A549 (cell line): ENCODE measurements at regions not wholly inside any gene's neighbourhood (a gene's known extent, or its start where the extent isn't known, plus 50 kb on each side); places are given as distances from the start of the nearest gene placed in this dataset.
"Not testable (repeated sequence)": the region's sequence is repeated elsewhere in the genome, so short reads cannot be mapped to it uniquely, and the experiment has no call there.

Experiments used
- ATAC-seq, 2 experiments: fragments of 200-7000 bp in 1 of 2; fragments of >200 bp in 1 of 2; cut with Nextera tagmentation in 1 of 2; cut with Tn5 transposase in 1 of 2; 3 replicates each; pipeline versions ENCODE4 v1.8.0 to v1.9.1; 2018 to 2020; ENCODE audit warnings: mild to moderate bottlenecking in 1 of 2, moderate library complexity in 1 of 2
- CTCF ChIA-PET: fragments of 300-600 bp; sonication (Branson Sonifier 250); formaldehyde crosslinking; extraction: SDS; loops from one replicate; lab custom pipeline; 2021; ENCODE audit warnings: antibody characterized with exemption, inconsistent platforms; lab: Yijun Ruan, JAX
- POLR2A ChIA-PET: fragments of 350-600 bp; formaldehyde crosslinking; extraction: SDS; loops from one replicate; lab custom pipeline; 2021; ENCODE audit warnings: antibody characterized with exemption, inconsistent platforms; lab: Yijun Ruan, JAX
- DNase-seq, 2 experiments: peaks; one replicate each; pipeline versions ENCODE4 v3.0.0 to v3.0.0-alpha.2; 2011 to 2016; ENCODE audit warnings: low read depth in 1 of 2, low spot score in 1 of 2
- FAIRE-seq: peaks from 2 replicates; lab custom pipeline; 2011; peaks lifted over from hg19 to GRCh38; lab: Jason Lieb, UNC
- H3K27ac ChIP-seq, 2 experiments: fragments of >200 bp; sonication (Bioruptor Twin); formaldehyde crosslinking; 3 replicates each; pipeline ENCODE4 v1.5.1; 2016 to 2017
- H3K4me1 ChIP-seq: fragments of >200 bp; sonication (Bioruptor Twin); formaldehyde crosslinking; 3 replicates; pipeline ENCODE4 v1.6.1; 2016
- H3K4me2 ChIP-seq: fragments of >200 bp; sonication (Bioruptor Twin); formaldehyde crosslinking; 3 replicates; pipeline ENCODE4 v1.6.1; 2016
- H3K4me3 ChIP-seq: fragments of >200 bp; sonication (Bioruptor Twin); formaldehyde crosslinking; 3 replicates; pipeline ENCODE4 v1.5.1; 2016
- H3K9me3 ChIP-seq: fragments of >200 bp; sonication (Bioruptor Twin); formaldehyde crosslinking; 3 replicates; pipeline ENCODE4 v1.6.1; 2016
- ATOH8 ChIP-seq: fragments of 250-450 bp; sonication (Bioruptor Pico); IDR thresholded peaks from 2 replicates; pipeline ENCODE4 v1.5.0; 2020; ENCODE audit warnings: low read depth, mild to moderate bottlenecking, moderate library complexity
- BCL3 ChIP-seq: fragments of >200 bp; sonication (Bioruptor Twin); formaldehyde crosslinking; IDR thresholded peaks from 3 replicates; pipeline ENCODE4 v1.6.1; 2016
- CBX2 ChIP-seq: fragments of 200-600 bp; sonication (generic); IDR thresholded peaks from 2 replicates; pipeline ENCODE4 v1.6.1; 2016; ENCODE audit warnings: low read depth, mild to moderate bottlenecking, borderline replicate concordance
- CEBPB ChIP-seq, 2 experiments: fragments of >200 bp in 1 of 2; sonication (Bioruptor Twin) in 1 of 2; formaldehyde crosslinking in 1 of 2; IDR thresholded peaks; 2 replicates each; pipeline ENCODE4 v1.6.1; 2012 to 2016
- CHD2 ChIP-seq: fragments of 150-350 bp; IDR thresholded peaks from 2 replicates; pipeline ENCODE4 v1.6.1; 2014; ENCODE audit warnings: low read length; ENCODE audit not compliant: partially characterized antibody
- CHD4 ChIP-seq: fragments of 200-600 bp; sonication (generic); IDR thresholded peaks from 2 replicates; pipeline ENCODE4 v1.6.1; 2016; ENCODE audit warnings: antibody characterized with exemption, mild to moderate bottlenecking, borderline replicate concordance
- EHF ChIP-seq: fragments of 250-450 bp; sonication (Bioruptor Pico); IDR thresholded peaks from 2 replicates; pipeline ENCODE4 v1.5.0; 2020; ENCODE audit warnings: mild to moderate bottlenecking
- EHMT2 ChIP-seq: fragments of 200-600 bp; sonication (generic); IDR thresholded peaks from 2 replicates; pipeline ENCODE4 v1.6.1; 2016; ENCODE audit warnings: antibody characterized with exemption, low read depth, mild to moderate bottlenecking, moderate library complexity
- EP300 ChIP-seq, 2 experiments: fragments of >200 bp; sonication (Bioruptor Twin); formaldehyde crosslinking; IDR thresholded peaks; 2 replicates in 1 of 2; 3 replicates in 1 of 2; pipeline ENCODE4 v1.6.1; 2016 to 2017
- FOSB ChIP-seq: fragments of 250-450 bp; sonication (Bioruptor Pico); IDR thresholded peaks from 2 replicates; pipeline ENCODE4 v1.5.0; 2020; ENCODE audit warnings: mild to moderate bottlenecking, moderate library complexity
- FOXS1 ChIP-seq: fragments of 250-450 bp; sonication (Bioruptor Pico); IDR thresholded peaks from 2 replicates; pipeline ENCODE4 v1.5.0; 2020; ENCODE audit warnings: mild to moderate bottlenecking, moderate library complexity
- HDAC2 ChIP-seq: fragments of 200-600 bp; sonication (generic); IDR thresholded peaks from 2 replicates; pipeline ENCODE4 v1.6.1; 2016
- HEYL ChIP-seq: fragments of 250-450 bp; sonication (Bioruptor Pico); IDR thresholded peaks from 2 replicates; pipeline ENCODE4 v1.8.0; 2021; ENCODE audit warnings: mild to moderate bottlenecking, moderate library complexity
- HOXA7 ChIP-seq: fragments of 250-450 bp; sonication (Bioruptor Pico); IDR thresholded peaks from 2 replicates; pipeline ENCODE4 v1.5.0; 2020; ENCODE audit warnings: mild to moderate bottlenecking, moderate library complexity
- HOXB13 ChIP-seq: fragments of 250-450 bp; sonication (Bioruptor Pico); IDR thresholded peaks from 2 replicates; pipeline ENCODE4 v1.5.0; 2020; ENCODE audit warnings: low read depth, mild to moderate bottlenecking, moderate library complexity
- MAFK ChIP-seq: fragments of 450-650 bp; IDR thresholded peaks from 2 replicates; pipeline ENCODE4 v1.6.1; 2014; ENCODE audit not compliant: partially characterized antibody
- MAZ ChIP-seq: fragments of 150-350 bp; IDR thresholded peaks from 2 replicates; pipeline ENCODE4 v1.6.1; 2014; ENCODE audit warnings: antibody characterized with exemption, low read depth, low read length, borderline replicate concordance
- MYC ChIP-seq: IDR thresholded peaks from 2 replicates; pipeline ENCODE4 v1.6.1; 2012; ENCODE audit warnings: mild to moderate bottlenecking, inconsistent platforms, low read length, improper control_type of control experiment, borderline replicate concordance
- POLR2AphosphoS2 ChIP-seq: conservative IDR thresholded peaks from 2 replicates; pipeline ENCODE4 v1.6.1; 2012; ENCODE audit warnings: low read length, improper control_type of control experiment, inconsistent platforms
- RCOR1 ChIP-seq: fragments of 150-350 bp; IDR thresholded peaks from 2 replicates; pipeline ENCODE4 v1.6.1; 2014; ENCODE audit warnings: antibody characterized with exemption, low read length, low read depth
- SMC3 ChIP-seq: fragments of >200 bp; sonication (Bioruptor Twin); formaldehyde crosslinking; IDR thresholded peaks from 3 replicates; pipeline ENCODE4 v1.6.1; 2018; ENCODE audit warnings: inconsistent platforms
- SREBF2 ChIP-seq: fragments of 450-650 bp; IDR thresholded peaks from 2 replicates; pipeline ENCODE4 v1.6.1; 2014; ENCODE audit warnings: mild to moderate bottlenecking, moderate library complexity
- USF2 ChIP-seq: fragments of 450-650 bp; IDR thresholded peaks from 2 replicates; pipeline ENCODE4 v1.6.1; 2014; ENCODE audit warnings: antibody characterized with exemption
- ZC3H11A ChIP-seq: fragments of 450-650 bp; IDR thresholded peaks from 2 replicates; pipeline ENCODE4 v1.6.1; 2014; ENCODE audit warnings: antibody characterized with exemption, mild to moderate bottlenecking
- WGBS: methylation state at CpG from one replicate; pipeline ENCODE4 v1.1.6; 2017; ENCODE audit errors: missing lambda C conversion rate; 5-methylcytosine and 5-hydroxymethylcytosine counted together
- TF ChIP-seq, protein P1 (sequence below): fragments of 250-450 bp; sonication (Bioruptor Pico); IDR thresholded peaks from 2 replicates; pipeline ENCODE4 v1.5.0; 2021; ENCODE audit warnings: mild to moderate bottlenecking, moderate library complexity, borderline replicate concordance

DNA sequence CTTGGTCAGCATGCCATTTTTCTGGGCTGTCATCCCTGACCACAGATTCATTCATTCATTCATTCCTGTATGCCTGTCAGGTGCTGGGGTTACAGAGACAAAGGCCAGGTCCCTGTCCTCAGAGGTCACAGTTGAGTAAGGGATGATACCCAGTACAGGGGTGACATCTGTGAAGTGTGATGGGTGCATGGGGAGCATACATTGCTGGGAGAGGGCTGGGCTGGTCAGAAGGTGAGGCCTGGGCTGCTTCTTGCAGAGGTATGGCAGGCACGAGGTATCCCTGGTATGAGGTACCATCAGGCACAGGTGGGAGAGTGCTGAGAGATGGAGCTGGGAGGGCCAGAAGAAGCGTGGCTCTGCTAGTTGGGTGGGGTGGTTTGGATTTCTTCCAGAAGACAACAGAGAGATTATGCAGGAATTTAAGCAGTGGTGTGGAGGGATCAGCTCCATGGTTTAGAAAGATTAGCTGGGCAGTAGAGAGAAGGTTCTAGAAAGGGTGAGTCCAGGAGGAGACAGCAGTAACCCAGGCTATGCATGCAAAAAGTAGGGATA lies 181.9 kb upstream of the HAAO start:
- no peaks in the 10 kb centered on the region for H3K9me3 ChIP-seq
- ChIA-PET CTCF (interaction anchor here (0.7 to 11.6 kb wide), 69 partner anchors 8 to 568 kb away, joined by 3 to 253 read pairs (median 5); partner anchors contain the start of gene ZFP36L2), POLR2A (interaction anchor here (1.3 to 2.0 kb wide), 2 partner anchors 248 to 253 kb away, joined by 5 to 15 read pairs; partner anchors contain the start of gene ZFP36L2)
- 57% methylated on average over 2 of the region's 2 CpGs for WGBS
- DNase-seq: no peak
- H3K4me3 ChIP-seq: no peak overlapping the region
- peak overlapping the region; percentile 27 to 87; a peak in 2 of 6 replicates for H3K27ac ChIP-seq
- FAIRE-seq: no peak
- ATAC-seq: no peak
- H3K4me1 ChIP-seq: peaks cover 37% of the 10 kb centered on the region
- no peak overlapping the region for H3K4me2 ChIP-seq
- no peak for TF ChIP-seq EHF
- TF ChIP-seq POLR2AphosphoS2: no peak
- no peak for TF ChIP-seq ATOH8 (CRISPR knock-in tag)
- no peak for TF ChIP-seq SREBF2
- no peak for TF ChIP-seq MAZ
- TF ChIP-seq ZC3H11A: no peak
- no peak for TF ChIP-seq EHMT2
- no peak for TF ChIP-seq BCL3
- no peak for TF ChIP-seq CBX2
- TF ChIP-seq USF2: no peak
- no peak for TF ChIP-seq RCOR1
- no peak for TF ChIP-seq SMC3
- TF ChIP-seq HOXA7 (CRISPR knock-in tag): no peak
- no peak for TF ChIP-seq CEBPB (IDR thresholded peaks at IDR 0.05)
- TF ChIP-seq EP300 (IDR thresholded peaks at IDR 0.05): no peak
- no peak for TF ChIP-seq CHD4
- TF ChIP-seq HDAC2: no peak
- no peak for TF ChIP-seq HEYL (CRISPR knock-in tag)

DNA sequence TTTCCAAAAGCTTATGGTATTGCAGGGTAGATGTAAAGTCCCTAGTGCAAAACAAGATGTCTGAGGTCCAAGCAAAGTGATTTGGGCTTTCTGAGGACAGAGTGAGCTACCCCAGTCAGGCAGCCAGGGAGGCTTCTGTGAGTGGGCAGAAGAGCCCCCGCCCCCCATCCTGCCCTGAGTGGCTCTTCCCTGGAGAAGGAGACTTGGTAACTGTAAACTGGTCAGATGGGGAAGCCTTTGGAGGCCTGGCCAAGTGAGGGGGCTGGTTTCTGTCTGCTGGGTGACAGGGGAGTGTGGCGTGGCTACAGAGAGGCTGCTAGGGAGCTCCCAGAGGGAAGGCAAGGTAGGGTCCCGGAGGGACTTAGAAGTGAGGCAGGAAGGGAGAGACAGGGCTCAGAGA lies 181.3 kb upstream of the HAAO start:
- no peak for FAIRE-seq
- Histone ChIP-seq H3K4me3 (no peak overlapping the region), H3K4me1 (peaks cover 32% of the 10 kb centered on the region), H3K4me2 (no peak overlapping the region), H3K9me3 (no peaks in the 10 kb centered on the region), H3K27ac (peak overlapping the region in 1 of 2 experiments; percentile 20; a peak in 1 of 6 replicates)
- no peak for ATAC-seq
- POLR2A ChIA-PET: no interaction called here
- DNase-seq: no peak
- TF ChIP-seq FOSB: no peak
- TF ChIP-seq HEYL (CRISPR knock-in tag): no peak
- no peak for TF ChIP-seq CHD2
- TF ChIP-seq CEBPB (IDR thresholded peaks at IDR 0.05): no peak
- TF ChIP-seq FOXS1 (CRISPR knock-in tag): no peak
- TF ChIP-seq, protein P1, sequence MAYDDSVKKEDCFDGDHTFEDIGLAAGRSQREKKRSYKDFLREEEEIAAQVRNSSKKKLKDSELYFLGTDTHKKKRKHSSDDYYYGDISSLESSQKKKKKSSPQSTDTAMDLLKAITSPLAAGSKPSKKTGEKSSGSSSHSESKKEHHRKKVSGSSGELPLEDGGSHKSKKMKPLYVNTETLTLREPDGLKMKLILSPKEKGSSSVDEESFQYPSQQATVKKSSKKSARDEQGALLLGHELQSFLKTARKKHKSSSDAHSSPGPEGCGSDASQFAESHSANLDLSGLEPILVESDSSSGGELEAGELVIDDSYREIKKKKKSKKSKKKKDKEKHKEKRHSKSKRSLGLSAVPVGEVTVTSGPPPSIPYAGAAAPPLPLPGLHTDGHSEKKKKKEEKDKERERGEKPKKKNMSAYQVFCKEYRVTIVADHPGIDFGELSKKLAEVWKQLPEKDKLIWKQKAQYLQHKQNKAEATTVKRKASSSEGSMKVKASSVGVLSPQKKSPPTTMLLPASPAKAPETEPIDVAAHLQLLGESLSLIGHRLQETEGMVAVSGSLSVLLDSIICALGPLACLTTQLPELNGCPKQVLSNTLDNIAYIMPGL (CRISPR knock-in tag): no peak
- TF ChIP-seq HOXB13 (CRISPR knock-in tag): no peak
- no peak for TF ChIP-seq USF2
- no peak for TF ChIP-seq MYC
- no peak for TF ChIP-seq MAFK
- CTCF ChIA-PET: interaction anchor here (0.5 to 11.6 kb wide), 24 partner anchors 9 to 548 kb away, joined by 3 to 253 read pairs (median 8); partner anchors contain the start of gene ZFP36L2
- WGBS: 82% methylated on average over 3 of the region's 3 CpGs

- H3K27ac ChIP-seq, FAIRE-seq: not testable (repeated sequence)
- 80% methylated on average over 11 of the region's 11 CpGs for WGBS
These were observed 180.6 kb upstream of the HAAO start for GRCh38 chr2:42972933-42973516.

More at GRCh38 chr2:42972933-42973516, 180.6 kb upstream of the HAAO start:
- H3K4me1 ChIP-seq: peaks cover 25% of the 10 kb centered on the region
- POLR2A ChIA-PET, ATAC-seq, H3K4me2 ChIP-seq, H3K4me3 ChIP-seq, DNase-seq, H3K9me3 ChIP-seq: not testable (repeated sequence)
- CTCF ChIA-PET: interaction anchor here (0.5 to 11.6 kb wide), 14 partner anchors 10 to 604 kb away, joined by 3 to 253 read pairs (median 9); partner anchors contain the start of gene ZFP36L2
